Activated CD4-positive, alpha-beta T cell treated with anti-CD3 and anti-CD28 coated beads for 4 hours (primary cell): ENCODE measurements at regions not wholly inside any gene's neighbourhood (a gene's known extent, or its start where the extent isn't known, plus 50 kb on each side); places are given as distances from the start of the nearest gene placed in this dataset.

Experiments
- DNase-seq, 2 donors: peaks; one replicate each; pipeline ENCODE4 v3.0.0-alpha.2; 2020

DNA sequence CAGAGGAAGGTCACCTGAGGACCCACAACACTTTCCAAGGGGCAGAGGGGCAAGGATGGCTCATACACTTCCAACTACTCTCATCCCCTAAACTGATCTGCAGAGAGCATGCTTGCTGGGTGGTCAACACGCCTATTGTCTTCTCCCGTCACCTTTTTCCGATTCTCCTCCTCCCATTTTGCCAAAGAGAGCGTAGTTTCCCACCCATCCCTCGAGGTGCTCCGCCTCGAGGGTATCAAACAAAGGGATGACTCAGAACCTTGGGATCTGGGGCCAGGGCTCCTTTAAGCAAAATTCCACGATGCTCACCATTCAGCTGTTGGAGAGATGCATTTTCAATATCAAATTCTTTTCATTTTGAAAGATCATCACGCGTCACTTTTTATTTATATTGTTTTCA, 507.5 kb upstream of the SULF2 start:
- no peak for DNase-seq

DNA sequence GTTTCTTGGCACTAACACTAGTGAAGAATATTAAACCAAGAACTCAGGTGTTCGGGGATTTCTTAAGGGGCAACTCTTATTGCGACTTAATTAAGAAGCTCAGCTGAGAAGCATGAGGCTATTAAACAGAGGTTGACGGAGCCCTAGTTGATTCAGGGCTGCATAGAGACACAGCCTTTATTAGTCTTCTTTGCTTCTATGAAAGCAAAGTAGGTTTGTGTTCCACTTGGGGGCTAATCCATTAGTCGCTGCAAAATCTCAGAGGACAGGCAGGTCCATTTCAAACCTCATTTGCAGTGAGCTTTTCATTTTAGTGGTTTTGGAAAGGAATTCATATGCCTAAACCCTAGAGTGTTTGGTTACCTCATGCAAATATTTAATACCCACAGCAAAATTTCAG, 506.6 kb upstream of the SULF2 start:
- no peak for DNase-seq

DNA sequence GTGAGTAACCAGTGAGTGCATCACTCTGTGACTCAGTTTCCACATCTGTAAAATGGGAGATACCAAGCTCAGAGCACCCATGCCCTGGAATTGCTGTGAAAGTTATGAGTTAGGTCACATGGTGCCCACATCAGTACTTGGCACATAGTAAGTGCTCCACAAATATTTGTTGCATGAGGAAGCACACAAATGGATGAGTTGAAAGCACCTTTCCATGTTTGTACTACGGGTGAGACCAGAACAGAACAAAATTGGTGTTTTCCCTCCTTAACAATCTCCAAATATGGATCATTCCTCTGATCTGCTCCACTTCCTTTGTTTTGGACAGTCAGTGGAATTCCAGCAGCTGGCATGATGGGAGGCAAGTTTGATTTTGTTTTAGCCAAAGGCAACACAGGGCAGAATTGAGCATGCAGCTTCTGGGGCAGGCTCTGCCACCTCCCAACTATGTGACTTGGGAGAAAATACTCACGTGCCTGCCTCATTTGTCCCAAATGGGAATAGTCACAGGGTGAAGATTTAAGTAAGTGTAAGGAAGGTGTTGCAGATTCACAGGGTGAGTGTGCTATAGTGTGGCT, 503.7 kb upstream of the SULF2 start:
- no peak for DNase-seq

DNA sequence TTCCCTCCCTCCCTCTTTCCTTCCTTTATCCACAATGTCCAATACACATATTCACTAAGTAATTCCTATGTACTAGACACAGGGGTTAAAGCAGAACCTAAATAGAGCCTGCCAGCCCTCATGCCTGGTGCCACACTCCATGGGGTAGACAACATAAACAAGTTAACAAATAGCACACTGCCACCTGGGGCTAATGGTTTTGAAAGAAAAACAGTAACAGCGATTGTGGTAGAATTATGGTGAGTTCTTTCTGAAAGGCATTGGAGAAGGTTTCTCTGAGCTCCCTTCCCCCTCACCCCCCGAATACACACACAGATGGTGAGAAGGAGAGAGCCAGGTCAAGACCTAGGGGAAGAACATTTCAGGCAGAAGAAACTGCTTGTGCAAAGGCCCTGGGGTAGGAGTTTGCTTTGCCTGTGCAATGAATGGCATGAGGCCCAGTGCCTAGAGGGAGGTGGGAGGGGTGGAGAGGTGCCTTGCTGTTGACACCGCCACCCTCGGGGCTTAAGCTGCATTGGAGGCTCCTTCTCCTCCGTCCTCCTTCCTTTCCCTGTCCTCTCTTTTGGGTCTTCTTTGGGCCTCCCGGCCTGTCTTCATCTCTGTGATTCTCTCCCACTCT, 502.4 kb upstream of the SULF2 start:
- DNase-seq: no peak

DNA sequence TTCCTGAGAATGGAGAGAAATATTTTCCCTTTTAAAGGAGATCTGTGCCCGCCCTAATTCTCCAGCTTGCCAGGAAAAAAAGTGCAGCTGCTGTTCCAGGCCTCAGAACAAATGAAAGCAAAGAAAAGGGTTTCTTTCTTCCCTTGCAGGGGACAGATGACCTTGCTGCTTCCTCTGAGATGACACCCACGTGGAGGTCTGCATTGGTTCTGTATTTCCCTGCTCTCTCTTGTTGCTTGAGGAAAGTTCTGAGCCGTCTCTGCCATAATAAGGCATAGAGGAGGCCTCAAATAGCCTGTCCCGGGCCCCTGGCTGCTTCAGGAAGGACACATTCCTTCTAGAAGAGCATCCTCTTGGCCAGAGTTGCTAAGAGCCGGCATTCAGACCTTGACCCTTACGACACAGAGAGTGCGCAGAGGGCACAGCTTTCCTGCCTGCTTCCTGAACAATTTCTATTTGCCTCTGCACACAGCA, 501.8 kb upstream of the SULF2 start:
- DNase-seq: no peak

DNA sequence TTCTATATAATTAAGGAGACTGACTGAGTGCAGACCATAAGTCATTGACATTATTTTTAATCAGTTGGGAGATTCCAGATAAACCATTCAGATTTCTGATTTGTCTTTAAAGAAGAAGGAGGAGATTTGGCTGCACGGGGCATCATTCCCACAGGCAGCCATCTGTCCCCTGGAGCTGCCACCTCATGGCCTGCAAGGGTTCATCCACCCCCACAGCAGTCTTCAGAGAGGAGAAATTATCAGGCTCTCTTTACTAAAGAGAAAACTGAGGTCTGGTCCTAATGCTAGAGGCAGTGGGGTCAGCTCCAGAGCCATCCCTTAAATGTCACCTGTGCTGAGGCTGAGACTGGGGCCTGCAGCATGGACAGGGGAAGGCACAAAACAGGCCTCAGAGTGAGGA, 501.3 kb upstream of the SULF2 start:
- DNase-seq: no peak

DNA sequence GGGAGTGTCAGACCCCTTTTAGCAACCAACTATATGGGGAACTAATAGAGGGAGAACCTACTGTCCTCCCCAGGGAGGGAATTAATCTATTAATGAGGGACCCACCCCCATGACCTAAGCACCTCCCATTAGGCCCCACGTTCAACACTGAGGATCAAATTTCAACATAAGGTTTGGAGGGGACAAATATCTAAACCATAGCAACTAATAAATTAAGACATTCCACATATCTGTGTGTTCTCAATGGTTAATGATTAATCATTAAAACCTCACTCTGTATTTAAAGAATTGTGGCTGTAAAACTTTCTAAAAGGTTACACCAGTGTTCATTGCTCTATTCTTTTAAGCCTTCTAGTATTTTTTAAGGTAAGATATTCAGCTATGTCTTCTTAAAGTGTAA, 500.4 kb upstream of the SULF2 start:
- DNase-seq: no peak

DNA sequence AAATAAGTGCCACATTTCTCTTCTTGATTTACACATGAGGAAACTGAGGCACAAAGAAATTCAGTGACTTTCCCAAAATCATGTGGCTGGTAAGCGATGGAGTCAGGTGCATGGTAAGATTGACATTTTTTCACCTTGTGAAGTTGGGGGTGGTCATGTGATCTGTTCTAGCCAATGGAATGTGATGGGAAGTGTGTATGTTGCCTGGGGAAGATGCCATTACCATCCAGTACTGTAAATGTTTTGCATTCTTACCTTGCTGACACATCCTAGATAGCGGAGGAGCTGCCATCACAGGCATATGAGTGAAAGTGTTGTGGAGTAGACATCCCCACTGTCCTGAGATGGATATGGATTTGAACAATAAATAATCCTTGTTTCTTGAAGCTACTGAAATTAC, 499.6 kb upstream of the SULF2 start:
- no peak for DNase-seq

DNA sequence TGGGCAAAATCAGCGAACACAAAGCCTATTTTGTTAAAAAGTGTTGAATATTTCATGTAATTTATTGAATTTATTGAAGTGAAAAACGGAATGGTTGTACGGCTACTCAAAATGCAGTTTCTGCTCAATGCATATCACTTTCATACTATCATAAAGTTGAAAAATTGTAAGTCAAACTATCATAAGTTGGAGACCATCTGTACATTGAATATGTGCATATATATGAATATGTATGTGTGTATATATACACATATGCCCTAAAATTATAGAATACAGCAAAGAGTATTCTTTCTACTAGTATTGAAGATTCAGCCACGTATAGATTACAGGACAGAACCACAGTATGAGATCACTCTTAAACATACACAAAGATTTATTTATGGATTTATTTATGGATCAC, 499.0 kb upstream of the SULF2 start:
- no peak for DNase-seq

DNA sequence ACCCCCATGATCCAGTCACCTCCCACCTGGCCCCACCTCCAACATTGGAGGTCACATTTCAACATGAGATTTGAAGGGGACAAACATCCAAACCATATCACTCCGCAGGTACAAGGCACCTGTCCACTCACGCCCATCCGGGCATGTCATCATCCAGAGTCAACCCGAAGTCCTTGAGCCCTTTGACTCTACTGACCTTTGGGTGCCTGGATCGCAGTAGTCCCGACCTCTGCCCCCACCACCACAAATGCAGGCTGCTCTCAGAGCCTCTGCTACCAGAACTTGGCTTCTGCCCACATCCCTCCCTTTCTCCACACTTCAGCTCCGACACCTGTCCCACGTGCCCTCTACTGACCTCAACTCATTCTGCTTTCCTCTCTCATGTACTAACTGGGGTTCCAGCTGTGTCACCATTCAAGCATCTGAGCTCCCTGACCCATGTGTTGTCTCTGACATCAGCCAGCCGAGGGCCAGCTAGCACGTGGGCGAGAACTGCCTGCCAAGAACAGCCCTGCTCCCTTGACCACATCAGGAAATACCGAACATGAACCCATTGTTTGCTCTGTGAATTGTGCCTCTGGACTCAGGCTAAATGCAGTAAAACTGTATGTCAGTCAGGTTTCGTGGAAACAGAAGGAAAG, 498.3 kb upstream of the SULF2 start:
- DNase-seq: no peak

DNA sequence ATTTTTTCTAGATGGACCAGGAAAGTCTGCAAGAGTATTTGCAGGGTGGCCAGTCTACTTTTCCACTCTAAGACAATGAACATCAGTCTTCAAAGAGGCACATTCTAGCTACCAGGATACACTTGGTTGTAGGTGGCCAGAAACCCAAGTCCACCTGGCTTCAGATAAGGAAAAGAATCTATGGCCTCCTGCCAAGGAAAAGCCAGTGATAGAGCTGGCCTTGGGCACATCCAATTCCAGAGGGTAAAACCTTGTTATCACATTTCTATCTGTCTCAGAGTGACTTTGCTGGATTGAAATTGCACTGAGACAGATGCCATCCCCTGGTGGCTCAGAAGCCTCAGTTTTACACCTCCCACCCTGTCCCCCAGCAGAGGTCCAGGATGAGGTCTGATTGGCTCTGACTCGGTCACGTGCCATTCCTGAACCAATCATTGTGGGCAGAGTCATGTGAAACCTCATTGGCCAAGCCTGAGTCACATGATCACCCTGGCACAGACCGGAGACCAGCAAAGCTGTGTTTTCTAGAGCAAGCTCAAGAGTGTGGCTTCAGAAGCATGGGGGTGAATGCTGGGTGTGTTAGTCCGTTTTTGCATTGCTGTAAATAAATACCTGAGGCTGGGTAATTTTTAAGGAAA, 497.4 kb upstream of the SULF2 start:
- no peak for DNase-seq

DNA sequence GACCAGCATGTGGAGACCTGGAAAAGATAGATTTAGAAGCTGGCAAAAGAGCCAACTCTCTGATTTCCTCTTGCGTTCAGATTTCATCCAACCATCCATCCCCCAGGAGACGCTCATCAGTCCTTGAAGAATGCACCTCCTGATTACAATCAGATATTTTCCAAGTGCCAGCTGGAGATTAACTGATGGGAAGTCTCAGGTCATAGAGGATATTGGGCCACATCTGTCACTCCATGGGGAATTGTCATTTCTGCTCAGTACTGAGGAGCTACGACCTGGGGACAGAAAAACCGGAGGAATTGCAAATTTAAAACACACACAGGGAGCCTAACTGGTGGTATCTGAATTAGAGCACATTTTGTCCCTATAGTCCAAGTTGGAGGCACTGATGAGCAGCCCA, 496.2 kb upstream of the SULF2 start:
- no peak for DNase-seq

DNA sequence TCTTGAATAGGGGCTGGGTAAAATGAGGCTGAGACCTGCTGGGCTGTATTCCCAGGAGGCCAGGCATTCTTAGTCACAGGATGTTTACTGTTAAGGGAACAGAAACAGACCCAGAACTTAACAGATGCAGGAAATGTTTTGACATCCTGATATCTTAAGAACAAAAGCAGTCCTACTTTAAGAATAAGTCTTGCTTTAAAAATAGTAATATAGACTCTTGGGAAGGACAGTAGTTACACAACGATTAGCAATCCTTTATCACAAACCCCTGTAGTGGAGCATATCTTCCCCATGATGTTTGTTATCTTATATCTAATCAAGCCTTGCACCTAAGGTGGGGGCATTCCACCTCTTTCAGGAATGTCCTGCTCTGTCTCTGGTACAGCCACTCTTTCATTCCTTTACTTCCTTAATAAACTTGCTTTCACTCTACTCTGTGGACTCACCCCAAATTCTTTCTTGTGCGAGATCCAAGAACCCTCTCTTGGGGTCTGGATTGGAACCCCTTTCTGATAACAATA, 493.7 kb upstream of the SULF2 start:
- no peak for DNase-seq

DNA sequence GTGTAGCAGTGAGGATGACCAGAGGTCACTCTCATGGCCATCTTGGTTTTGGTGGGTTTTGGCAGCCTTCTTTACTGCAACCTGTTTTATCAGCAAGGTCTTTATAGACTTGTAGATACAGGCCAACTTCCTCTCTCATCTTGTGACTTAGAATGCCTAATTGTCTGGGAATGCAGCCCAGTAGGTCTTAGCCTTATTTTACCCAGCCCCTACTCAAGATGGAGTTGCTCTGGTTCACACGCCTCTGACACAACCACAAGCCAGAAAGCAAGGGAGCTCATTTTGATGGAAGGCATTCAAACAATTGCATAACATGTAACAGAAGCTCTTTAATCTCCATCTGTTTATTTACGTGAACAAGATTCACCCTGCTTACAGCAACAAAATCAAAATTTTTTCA, 492.0 kb upstream of the SULF2 start:
- DNase-seq: no peak

DNA sequence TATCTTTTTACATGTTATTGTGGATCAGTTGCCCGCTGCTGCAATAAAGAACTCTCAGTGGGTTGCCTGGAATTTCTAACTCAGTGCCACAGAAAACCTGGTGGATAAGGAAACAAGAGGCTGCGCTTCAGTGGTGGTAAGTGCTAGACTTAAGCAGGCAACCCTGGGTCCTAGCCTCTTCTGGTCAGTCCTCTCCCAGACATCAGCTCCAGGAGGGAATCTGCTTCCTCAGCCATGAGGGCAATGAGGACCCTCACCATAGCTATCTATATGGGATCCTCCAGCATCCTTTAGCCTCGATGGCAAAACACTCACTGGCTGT, 490.7 kb upstream of the SULF2 start:
- DNase-seq: no peak

DNA sequence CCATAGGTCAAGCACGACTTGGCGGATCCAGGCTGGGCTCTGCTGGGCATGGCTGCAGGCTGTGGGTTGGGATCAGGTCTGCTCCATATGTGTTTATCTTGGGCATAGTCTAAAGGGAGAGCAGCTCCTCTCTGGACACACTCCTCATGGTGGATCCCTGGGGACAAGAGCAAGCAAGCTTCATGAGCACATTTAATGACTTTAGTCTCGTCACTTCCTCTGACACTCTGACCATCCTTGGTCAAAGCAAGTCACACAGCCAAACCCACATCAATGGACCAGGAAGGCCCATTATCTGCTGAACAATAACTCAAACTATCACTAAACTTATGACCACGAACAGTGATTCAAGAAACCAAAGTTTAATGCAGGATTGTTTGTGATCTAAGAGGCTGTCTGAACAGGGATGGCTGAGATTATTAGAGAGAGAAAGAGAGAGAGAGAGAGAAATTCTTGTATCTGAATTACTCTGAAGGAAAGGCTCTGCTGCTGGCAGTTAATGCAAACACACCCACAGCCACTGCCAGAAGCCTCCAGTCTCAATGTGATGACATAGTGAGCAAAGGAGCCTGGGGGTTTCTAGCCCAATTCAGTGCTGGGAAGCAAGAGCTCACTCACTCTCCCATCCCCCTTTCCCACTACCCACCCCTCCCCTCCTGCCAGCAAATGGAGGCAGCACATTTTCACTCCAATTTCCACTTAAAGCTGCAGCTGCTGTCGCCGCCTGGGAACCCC, 490.2 kb upstream of the SULF2 start:
- no peak for DNase-seq

DNA sequence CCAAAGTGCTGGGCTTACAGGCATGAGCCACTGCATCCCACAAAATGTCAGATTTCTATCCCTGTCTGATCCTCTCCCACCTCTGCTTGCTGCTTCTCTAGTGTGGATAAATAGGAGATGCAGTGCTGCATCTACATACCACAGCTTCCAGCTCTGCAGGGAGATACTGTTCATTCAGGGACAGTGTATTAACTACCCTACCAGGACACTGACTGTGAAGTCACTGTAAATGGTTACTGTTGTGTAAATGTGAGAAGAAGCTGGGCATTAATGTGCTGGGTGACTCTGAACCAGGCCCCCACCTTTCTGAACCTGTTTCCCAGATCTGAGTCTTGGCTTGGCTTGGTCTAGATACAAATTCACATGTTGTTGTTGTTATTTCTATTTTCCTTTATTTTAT, 488.6 kb upstream of the SULF2 start:
- DNase-seq: no peak

DNA sequence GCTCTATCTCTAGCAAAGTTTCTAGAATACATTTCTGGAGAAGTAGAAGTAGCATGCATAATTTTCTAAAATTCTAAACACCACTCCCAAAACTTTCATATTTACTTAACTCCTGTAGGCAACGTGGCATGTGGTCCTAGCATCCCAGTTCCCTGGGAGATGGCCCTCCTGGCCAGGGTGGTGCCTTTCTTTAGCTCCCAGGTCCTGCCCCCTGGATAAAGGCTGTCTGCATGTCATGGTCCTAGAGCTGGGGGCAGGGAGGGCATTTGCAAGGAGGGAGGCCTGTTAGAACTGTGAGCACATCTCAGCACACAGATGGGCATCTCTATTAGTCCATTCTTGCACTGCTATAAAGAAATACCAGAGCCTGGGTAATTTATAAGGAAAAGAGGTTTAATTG, 485.6 kb upstream of the SULF2 start:
- no peak for DNase-seq

DNA sequence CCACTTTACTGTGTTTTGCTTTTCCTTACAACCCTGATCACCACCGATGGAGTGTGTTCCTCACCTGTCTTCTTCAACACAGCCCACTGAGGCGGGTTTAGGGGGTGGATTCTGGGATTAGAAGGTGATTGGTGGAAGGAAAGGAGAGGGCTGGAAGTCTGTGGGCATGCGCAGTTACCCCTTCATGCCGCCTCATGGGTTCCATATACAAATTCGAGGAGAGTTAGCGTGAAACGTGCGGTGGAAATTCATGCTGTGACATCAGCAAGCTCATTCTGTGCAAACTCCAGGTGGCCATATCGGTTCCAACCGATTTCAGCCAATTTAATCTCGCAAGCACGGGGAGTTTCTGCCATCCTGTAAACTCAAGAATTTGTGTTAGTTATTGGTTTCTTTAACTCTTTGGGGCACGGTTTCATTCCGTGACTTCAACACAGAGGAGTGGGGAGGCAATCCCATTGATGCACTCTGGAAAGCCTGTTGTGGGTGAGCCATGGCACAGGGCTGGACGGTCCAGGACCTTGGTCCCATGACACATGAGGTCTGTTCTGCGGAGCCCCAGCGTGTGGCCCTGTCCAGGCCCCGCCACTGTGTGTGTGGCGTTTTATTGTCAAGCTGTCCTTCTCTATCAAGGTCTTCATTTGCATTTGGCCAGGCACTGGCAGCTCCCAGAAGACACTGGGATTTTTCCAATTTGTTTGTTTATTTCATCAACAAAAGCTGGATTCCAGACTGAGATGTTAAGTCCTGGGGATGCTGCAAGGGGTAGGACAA, 482.8 kb upstream of the SULF2 start:
- DNase-seq: no peak

DNA sequence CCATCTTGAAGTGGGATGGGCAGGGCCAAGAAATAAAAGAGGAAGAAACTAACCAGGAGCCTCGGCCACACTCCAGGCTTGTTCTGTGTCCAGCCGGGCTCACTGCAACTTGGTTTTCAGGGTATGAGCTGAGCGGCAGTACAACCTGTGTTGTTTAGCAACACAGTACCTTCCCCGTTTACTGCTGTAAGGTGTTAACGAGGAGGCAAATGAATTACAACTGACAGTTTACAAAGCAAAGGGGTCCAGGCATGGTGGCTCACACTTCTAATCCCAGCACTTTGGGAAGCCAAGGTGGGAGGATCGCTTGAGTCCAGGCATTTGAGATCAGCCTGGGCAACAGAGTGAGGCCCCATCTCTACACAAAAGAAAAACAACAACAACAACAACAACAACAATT, 481.3 kb upstream of the SULF2 start:
- no peak for DNase-seq

DNA sequence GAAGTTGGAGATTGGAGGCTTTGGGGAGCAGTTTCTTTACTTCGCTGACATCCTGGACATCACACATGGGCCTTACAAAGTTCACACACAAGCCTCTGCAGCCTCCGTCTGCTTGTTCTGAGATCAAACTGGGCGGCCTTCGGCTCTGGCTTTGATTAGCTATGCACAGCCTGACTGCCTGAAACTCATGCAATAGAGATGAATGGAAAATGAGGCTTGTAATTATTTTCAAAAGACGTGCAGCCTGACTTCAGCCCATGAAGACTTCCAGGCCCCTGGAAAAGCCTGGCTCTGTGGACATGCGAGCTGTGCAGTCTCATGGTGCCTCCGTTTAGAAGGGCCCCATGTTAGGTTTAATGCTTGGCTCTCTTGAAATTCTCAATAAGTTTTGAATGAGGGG, 480.5 kb upstream of the SULF2 start:
- DNase-seq: no peak

DNA sequence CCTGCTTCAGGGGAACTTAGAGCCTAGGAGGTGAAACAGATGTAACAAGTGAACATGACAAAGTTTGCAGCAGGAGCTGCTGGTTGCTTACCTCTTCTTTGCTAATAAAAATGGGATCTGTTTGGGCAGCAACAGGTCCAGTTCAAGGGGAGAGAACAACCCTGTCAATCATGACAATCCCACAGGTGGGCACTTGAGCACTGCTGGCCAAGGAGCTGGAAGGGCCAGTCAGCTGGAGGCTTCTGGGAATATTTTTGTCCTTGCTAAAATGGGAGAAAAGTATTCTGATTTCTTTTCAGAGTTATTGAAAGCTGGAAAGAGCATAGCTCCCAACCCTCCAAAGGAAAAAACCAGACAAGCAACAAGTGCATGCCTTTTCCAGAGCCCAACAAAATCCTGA, 477.7 kb upstream of the SULF2 start:
- DNase-seq: no peak

DNA sequence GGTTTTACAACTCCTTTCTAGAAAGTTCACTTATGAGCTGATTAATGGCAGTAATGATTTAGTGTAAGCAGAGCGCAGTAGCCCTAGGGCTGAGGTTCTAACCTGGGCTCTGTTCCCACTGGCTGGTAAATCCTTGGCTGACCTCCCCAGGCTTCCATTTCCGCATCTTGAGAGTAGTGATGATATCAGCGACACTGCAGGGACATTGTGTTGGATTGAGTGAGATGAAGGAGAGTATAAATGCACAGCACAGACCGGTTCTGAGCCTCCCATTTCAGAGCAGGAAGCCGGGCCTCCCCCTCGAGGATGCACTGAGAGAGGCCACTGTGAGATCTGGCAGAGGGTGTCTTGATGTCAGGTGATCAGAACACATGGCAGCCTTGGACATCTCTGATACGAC, 477.2 kb upstream of the SULF2 start:
- no peak for DNase-seq
